Spleen (tissue), 7 donors: ENCODE measurements at regions not wholly inside any gene's neighbourhood (a gene's known extent, or its start where the extent isn't known, plus 50 kb on each side); places are given as distances from the start of the nearest gene placed in this dataset.

Experiments
- CTCF ChIP-seq, 11 experiments: fragments of 200-600 bp in 7 of 11; fragments of 450-650 bp in 4 of 11; sonication (generic) in 4 of 11; IDR thresholded peaks in 8 of 11; conservative IDR thresholded peaks in 3 of 11; 1 replicate in 7 of 11; 2 replicates in 4 of 11; pipeline versions ENCODE4 v1.4.0 to v1.8.0; 2016 to 2021; ENCODE audit warnings: antibody characterized with exemption in 11 of 11, inconsistent platforms in 4 of 11, mild to moderate bottlenecking in 1 of 11
- POLR2A ChIP-seq, 3 donors: fragments of 450-650 bp; IDR thresholded peaks; one replicate each; pipeline ENCODE4 v1.5.1; 2017; ENCODE audit warnings: antibody characterized with exemption in 3 of 3, mild to moderate bottlenecking in 1 of 3
- POLR2AphosphoS5 ChIP-seq, 3 donors: sonication (generic); formaldehyde crosslinking; IDR thresholded peaks; one replicate each; pipeline ENCODE4 v1.5.1; 2017; ENCODE audit warnings: antibody characterized with exemption in 3 of 3
- donor health status: DM: no; HTN: no; CAD: no; lungs with moderate emphysema.
- donor health status: DM: no; HTN: no; CAD: no.
- donor health status: DM: no; HTN: no; CAD: no.

GRCh38 chr11:128397362-128397761 lies 190.0 kb downstream of the ETS1 start:
- no peak for TF ChIP-seq CTCF (IDR thresholded peaks at IDR 0.05 in 8 of 11, conservative IDR thresholded peaks at IDR 0.05 in 3 of 11)
- TF ChIP-seq POLR2AphosphoS5 (IDR thresholded peaks at IDR 0.05), result no peak
- no peak for TF ChIP-seq POLR2A (IDR thresholded peaks at IDR 0.05)
